GDM1 (cell line): ENCODE measurements at regions not wholly inside any gene's neighbourhood (a gene's known extent, or its start where the extent isn't known, plus 50 kb on each side); places are given as distances from the start of the nearest gene placed in this dataset.
"Not testable (repeated sequence)": the region's sequence is repeated elsewhere in the genome, so short reads cannot be mapped to it uniquely, and the experiment has no call there.

Experiments
- DNase-seq: peaks from one replicate; lab custom pipeline; 2025; lab: John Stamatoyannopoulos, UW

GRCh38 chr4:125750399-125750798, 435.6 kb downstream of the FAT4 start:
- DNase-seq, result no peak

- no peak for DNase-seq
These were observed 436.2 kb downstream of the FAT4 start for GRCh38 chr4:125750828-125751466.

- DNase-seq, result no peak
These were observed 443.7 kb downstream of the FAT4 start for GRCh38 chr4:125758438-125758837.

GRCh38 chr4:125760201-125760819, 445.6 kb downstream of the FAT4 start:
- DNase-seq, result no peak

GRCh38 chr4:125760956-125761355, 446.2 kb downstream of the FAT4 start:
- DNase-seq, result no peak

- DNase-seq, result no peak
These were observed 447.8 kb downstream of the FAT4 start for GRCh38 chr4:125762537-125762936.

- DNase-seq, result no peak
These were observed 451.2 kb downstream of the FAT4 start for GRCh38 chr4:125765941-125766340.

- no peak for DNase-seq
These were observed 456.2 kb downstream of the FAT4 start for GRCh38 chr4:125770814-125771398.

GRCh38 chr4:125772680-125773079, 457.9 kb downstream of the FAT4 start:
- no peak for DNase-seq

- DNase-seq, result no peak
These were observed 458.7 kb downstream of the FAT4 start for GRCh38 chr4:125773502-125773901.

- no peak for DNase-seq
These were observed 459.2 kb downstream of the FAT4 start for GRCh38 chr4:125773931-125774330.

GRCh38 chr4:125776146-125776545, 461.4 kb downstream of the FAT4 start:
- no peak for DNase-seq

GRCh38 chr4:125780164-125780563, 465.4 kb downstream of the FAT4 start:
- DNase-seq, result no peak

GRCh38 chr4:125780747-125781146, 466.0 kb downstream of the FAT4 start:
- no peak for DNase-seq

- DNase-seq, result no peak
These were observed 466.9 kb downstream of the FAT4 start for GRCh38 chr4:125781651-125782050.

GRCh38 chr4:125784741-125785140, 470.0 kb downstream of the FAT4 start:
- no peak for DNase-seq

- DNase-seq, result no peak
These were observed 473.0 kb downstream of the FAT4 start for GRCh38 chr4:125787707-125788106.

- DNase-seq, result no peak
These were observed 474.3 kb downstream of the FAT4 start for GRCh38 chr4:125789023-125789422.

GRCh38 chr4:125791896-125792295, 477.1 kb downstream of the FAT4 start:
- no peak for DNase-seq

GRCh38 chr4:125794989-125795388, 480.2 kb downstream of the FAT4 start:
- no peak for DNase-seq

GRCh38 chr4:125796138-125796537, 481.4 kb downstream of the FAT4 start:
- no peak for DNase-seq

GRCh38 chr4:125797621-125798020, 482.9 kb downstream of the FAT4 start:
- not testable (repeated sequence) for DNase-seq

GRCh38 chr4:125801373-125801772, 486.6 kb downstream of the FAT4 start:
- DNase-seq, result no peak

GRCh38 chr4:125801924-125802323, 487.2 kb downstream of the FAT4 start:
- DNase-seq, result no peak
